Heart left ventricle (tissue), 16 donors: ENCODE measurements at regions not wholly inside any gene's neighbourhood (a gene's known extent, or its start where the extent isn't known, plus 50 kb on each side); places are given as distances from the start of the nearest gene placed in this dataset.

Experiments used
- ATAC-seq, 4 donors: fragments of 200-7000 bp; cut with Tn5 transposase; one replicate each; pipeline ENCODE4 v1.9.1; 2020 to 2022; ENCODE audit warnings: moderate library complexity in 4 of 4, mild to moderate bottlenecking in 3 of 4, moderate number of reproducible peaks in 1 of 4
- DNase-seq, 5 donors: peaks; one replicate each; pipeline ENCODE4 v3.0.0-alpha.2; 2020
- H3K27ac ChIP-seq, 12 donors: fragments of 200-600 bp; sonication (generic) in 4 of 12; one replicate each; pipeline versions ENCODE4 v1.5.0 to v1.8.0; 2016 to 2022; ENCODE audit warnings: mild to moderate bottlenecking in 2 of 12
- H3K27me3 ChIP-seq, 9 donors: fragments of 200-600 bp; sonication (generic) in 2 of 9; one replicate each; pipeline versions ENCODE4 v1.5.1 to v1.8.0; 2016 to 2022; ENCODE audit warnings: mild to moderate bottlenecking in 3 of 9
- H3K36me3 ChIP-seq, 9 donors: fragments of 200-600 bp; sonication (generic) in 2 of 9; one replicate each; pipeline versions ENCODE4 v1.5.0 to v1.8.0; 2018 to 2022; ENCODE audit warnings: mild to moderate bottlenecking in 2 of 9
- H3K4me1 ChIP-seq, 12 donors: fragments of 200-600 bp; sonication (generic) in 4 of 12; one replicate each; pipeline versions ENCODE4 v1.5.0 to v1.8.0; 2016 to 2022; ENCODE audit warnings: mild to moderate bottlenecking in 3 of 12
- H3K4me3 ChIP-seq, 12 donors: fragments of 200-600 bp; sonication (generic) in 4 of 12; one replicate each; pipeline versions ENCODE4 v1.5.0 to v1.8.0; 2017 to 2022; ENCODE audit warnings: mild to moderate bottlenecking in 9 of 12, moderate library complexity in 4 of 12
- H3K9me3 ChIP-seq, 12 donors: fragments of 200-600 bp; sonication (generic) in 4 of 12; one replicate each; pipeline versions ENCODE4 v1.5.0 to v1.8.0; 2016 to 2022; ENCODE audit warnings: mild to moderate bottlenecking in 1 of 12
- POLR2A ChIP-seq, 2 donors: fragments of 450-650 bp; IDR thresholded peaks; one replicate each; pipeline ENCODE4 v1.6.1; 2017; ENCODE audit warnings: antibody characterized with exemption in 2 of 2, mild to moderate bottlenecking in 2 of 2, moderate library complexity in 2 of 2
- WGBS, 4 donors: extraction: QIAGEN DNeasy Blood & Tissue Kit in 2 of 4; methylation state at CpG; one replicate each; pipeline versions ENCODE4 v1.1.5 to v1.1.7; 2013 to 2018; 5-methylcytosine and 5-hydroxymethylcytosine counted together
- intact Hi-C, 10 donors: fragments of 100-400 bp; cut with DNase I; formaldehyde crosslinking; loops; one replicate each; pipeline versions ENCODE4 v1.11.1 to v1.14.2; 2022
- TF ChIP-seq, protein P1 (sequence below), 12 donors: fragments of 200-600 bp; sonication (generic) in 4 of 12; IDR thresholded peaks; one replicate each; pipeline versions ENCODE4 v1.5.0 to v1.8.0; 2018 to 2022; ENCODE audit warnings: antibody characterized with exemption in 12 of 12, mild to moderate bottlenecking in 5 of 12
- donor health status: ischemic (EF 13 %, LVEDD 7.1; RV severe dilation, severe dysfunction).
- donor health status: healthy with polysubstance abuse.
- donor health status: DM: no; HTN: yes; CAD: no.
- donor health status: DM: no; HTN: no; CAD: no.
- donor health status: ischemic (EF 25% LVEDD 6.9; RV normal size, moderate dysfunction).
- donor health status: ischemic (EF 25% LVEDD 5.7; RV mildly dilated, moderate dysfunction).
- donor health status: healthy.
- donor health status: DM: yes; HTN: yes; CAD: no.
- donor health status: ischemic (EF 35%, LVEDD 5.7; RV mildly dilated, moderate dysfunction).
- donor health status: nonischemic (EF 11% LVEDD 7.7; RV severe dilation, severe dysfunction).
- donor health status: DM: yes; HTN: yes; CAD: no.
- donor health status: PGD.
- donor health status: ischemic (EF 29% LVEDD 5.4; RV normal size, mild dysfunction).
- donor health status: nonischemic (EF 23%, LVEDD 6.1; RV moderate dilation, normal function).

DNA sequence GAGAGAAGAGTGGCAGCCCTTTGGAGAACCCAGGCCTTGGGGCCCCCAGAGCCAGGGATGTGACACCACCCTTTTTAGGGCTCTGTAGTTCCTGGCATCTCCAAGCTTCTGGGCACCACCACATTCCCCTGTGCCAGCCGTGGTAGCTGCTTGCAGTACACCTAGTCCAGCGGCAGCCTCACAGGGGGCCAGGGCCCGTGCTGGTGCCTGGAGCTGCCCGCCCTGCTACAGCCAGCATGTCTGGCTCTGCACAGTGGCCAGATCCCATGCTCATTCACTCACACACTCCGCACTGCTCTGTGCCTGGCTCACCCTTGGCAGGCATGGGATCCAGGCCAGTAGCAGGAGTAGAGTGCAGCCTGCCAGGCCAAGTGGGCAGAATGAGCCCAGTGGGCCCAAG is 351.6 kb upstream of the TMCO5A start:
- Histone ChIP-seq H3K4me3 (no peak overlapping the region), H3K36me3 (no peaks in the 10 kb centered on the region), H3K27ac (no peak overlapping the region), H3K27me3 (no peaks in the 10 kb centered on the region), H3K4me1 (no peaks in the 10 kb centered on the region), H3K9me3 (peaks cover 0 to 20% (median 10%) of the 10 kb centered on the region in 12 donors)
- intact Hi-C loops, result no loop called here
- no peak for ATAC-seq
- TF ChIP-seq POLR2A (IDR thresholded peaks at IDR 0.05), result no peak
- TF ChIP-seq, protein P1, sequence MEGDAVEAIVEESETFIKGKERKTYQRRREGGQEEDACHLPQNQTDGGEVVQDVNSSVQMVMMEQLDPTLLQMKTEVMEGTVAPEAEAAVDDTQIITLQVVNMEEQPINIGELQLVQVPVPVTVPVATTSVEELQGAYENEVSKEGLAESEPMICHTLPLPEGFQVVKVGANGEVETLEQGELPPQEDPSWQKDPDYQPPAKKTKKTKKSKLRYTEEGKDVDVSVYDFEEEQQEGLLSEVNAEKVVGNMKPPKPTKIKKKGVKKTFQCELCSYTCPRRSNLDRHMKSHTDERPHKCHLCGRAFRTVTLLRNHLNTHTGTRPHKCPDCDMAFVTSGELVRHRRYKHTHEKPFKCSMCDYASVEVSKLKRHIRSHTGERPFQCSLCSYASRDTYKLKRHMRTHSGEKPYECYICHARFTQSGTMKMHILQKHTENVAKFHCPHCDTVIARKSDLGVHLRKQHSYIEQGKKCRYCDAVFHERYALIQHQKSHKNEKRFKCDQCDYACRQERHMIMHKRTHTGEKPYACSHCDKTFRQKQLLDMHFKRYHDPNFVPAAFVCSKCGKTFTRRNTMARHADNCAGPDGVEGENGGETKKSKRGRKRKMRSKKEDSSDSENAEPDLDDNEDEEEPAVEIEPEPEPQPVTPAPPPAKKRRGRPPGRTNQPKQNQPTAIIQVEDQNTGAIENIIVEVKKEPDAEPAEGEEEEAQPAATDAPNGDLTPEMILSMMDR (IDR thresholded peaks at IDR 0.05), result no peak
- WGBS, 4 donors, result 86 to 96% (median 95%) methylated on average over 4 to 5 of the region's 5 CpGs; no CpG with 5 or more reads in 1 of the 4 donors
- DNase-seq, result no peak

DNA sequence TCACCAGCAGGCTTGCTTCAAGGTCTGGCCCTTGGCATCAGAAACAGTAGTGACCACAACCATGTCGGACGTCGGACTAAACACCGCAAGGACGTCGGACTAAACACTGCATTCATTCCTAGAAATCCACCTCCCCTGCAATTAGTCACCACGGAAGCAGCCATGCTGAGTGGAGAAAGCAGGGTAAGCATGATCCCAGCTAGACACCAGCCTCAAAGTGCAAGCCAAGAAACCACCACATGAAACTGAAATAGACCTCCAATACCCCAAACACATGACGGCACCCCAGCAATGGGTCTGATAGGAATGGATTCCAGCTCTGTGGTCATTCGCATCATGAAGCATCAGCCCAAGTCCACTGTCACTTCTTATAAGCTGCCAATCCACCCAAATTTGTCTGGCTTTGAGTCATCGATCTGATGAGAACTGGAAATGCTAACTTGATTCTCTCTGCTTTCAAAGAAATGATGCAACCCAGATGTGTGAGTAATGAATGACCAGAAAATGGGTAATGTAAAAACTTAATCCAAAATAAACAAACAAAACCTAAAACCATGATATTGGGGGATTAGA is 348.3 kb upstream of the TMCO5A start:
- Histone ChIP-seq H3K27me3 (no peaks in the 10 kb centered on the region), H3K9me3 (peaks cover 0 to 20% (median 10%) of the 10 kb centered on the region in 12 donors), H3K27ac (no peak overlapping the region), H3K4me3 (no peak overlapping the region), H3K36me3 (no peaks in the 10 kb centered on the region), H3K4me1 (no peaks in the 10 kb centered on the region)
- ATAC-seq (no peak), DNase-seq (no peak)
- intact Hi-C loops, result no loop called here
- 63 to 79% (median 76%) methylated on average over 10 of the region's 10 CpGs for WGBS, 4 donors
- no peak for TF ChIP-seq POLR2A (IDR thresholded peaks at IDR 0.05)

DNA sequence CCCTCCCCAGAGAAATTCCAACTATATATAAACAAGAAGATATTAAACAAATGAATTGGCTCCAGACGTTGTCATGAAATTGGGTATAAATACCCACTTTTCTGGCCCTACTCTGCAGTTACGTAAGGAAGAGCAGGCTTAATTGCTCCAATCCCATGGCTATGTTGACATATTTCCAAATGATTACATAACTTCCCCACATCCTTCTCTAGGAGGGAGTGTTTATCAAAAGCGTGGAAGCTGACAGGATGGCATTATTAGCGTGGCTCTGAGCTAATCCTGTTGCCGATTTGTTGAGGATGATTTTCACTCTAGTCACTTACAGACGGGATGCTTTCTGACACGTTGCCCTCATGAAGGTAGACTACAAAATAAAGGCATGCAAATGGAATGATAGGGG is 347.5 kb upstream of the TMCO5A start:
- Histone ChIP-seq H3K27me3 (no peaks in the 10 kb centered on the region), H3K36me3 (no peaks in the 10 kb centered on the region), H3K27ac (no peak overlapping the region), H3K4me1 (no peaks in the 10 kb centered on the region), H3K4me3 (no peak overlapping the region), H3K9me3 (peaks cover 0 to 14% (median 10%) of the 10 kb centered on the region in 12 donors)
- intact Hi-C loops, result no loop called here
- no peak for ATAC-seq
- 28 to 59% (median 45%) methylated on average over 7 of the region's 7 CpGs for WGBS, 4 donors
- no peak for TF ChIP-seq POLR2A (IDR thresholded peaks at IDR 0.05)
- TF ChIP-seq, protein P1 (IDR thresholded peaks at IDR 0.05), result no peak
- no peak for DNase-seq

DNA sequence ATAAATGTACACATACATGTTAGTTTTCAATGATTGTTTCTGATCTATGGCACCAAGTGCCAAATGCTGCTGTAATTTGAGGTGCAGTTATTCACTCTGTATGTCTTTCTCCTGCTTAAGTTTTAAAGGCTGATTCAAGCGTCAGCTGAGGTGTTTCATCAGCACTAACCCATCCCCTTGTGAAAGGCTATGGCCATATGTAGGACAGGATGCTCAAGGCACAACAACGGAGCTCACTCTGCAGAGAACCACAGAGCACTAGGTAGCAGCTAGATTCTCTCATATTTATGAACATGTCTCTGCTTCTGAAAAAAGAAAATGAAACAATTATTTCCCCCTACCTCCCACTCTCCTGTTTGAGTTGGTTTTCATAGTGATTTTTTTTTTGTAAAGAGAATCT is 340.0 kb upstream of the TMCO5A start:
- TF ChIP-seq, protein P1 (IDR thresholded peaks at IDR 0.05), result no peak
- TF ChIP-seq POLR2A (IDR thresholded peaks at IDR 0.05), result no peak
- H3K36me3 ChIP-seq, result no peaks in the 10 kb centered on the region
- peaks cover 0 to 3% (median 0%) of the 10 kb centered on the region in 9 donors for H3K27me3 ChIP-seq
- 59 to 69% (median 65%) methylated on average over 2 of the region's 2 CpGs for WGBS, 4 donors
- H3K4me1 ChIP-seq, result no peaks in the 10 kb centered on the region
- DNase-seq, result no peak
- intact Hi-C loops, result no loop called here
- H3K4me3 ChIP-seq, result no peak overlapping the region
- no peak for ATAC-seq
- H3K27ac ChIP-seq, result no peak overlapping the region
- H3K9me3 ChIP-seq, result no peaks in the 10 kb centered on the region

DNA sequence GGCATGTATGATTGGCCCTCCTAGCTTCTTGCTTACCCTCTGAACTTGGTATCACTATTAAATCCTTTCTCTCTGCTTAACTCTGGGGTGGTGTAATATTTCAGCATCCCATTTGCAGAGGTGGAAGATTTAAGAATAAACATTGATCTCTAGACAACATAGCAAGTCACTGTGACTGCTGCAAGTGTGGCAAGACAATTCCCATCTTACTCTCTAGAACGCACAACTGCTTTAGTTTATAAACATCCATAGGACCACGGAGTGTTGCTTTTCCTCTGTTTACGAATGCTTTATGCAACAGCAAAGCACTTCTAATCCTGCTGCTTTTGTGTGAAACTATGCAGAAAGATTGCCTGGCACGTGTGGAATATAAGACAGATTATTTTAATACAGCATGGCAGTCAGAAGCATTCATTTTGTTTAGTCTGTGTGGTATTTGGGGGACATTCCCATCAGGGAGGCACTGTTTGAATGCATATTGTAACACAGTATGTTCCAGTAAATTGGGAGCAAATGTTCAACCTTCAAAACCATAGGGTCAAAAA is 338.9 kb upstream of the TMCO5A start:
- Histone ChIP-seq H3K4me1 (no peaks in the 10 kb centered on the region), H3K9me3 (no peaks in the 10 kb centered on the region), H3K36me3 (no peaks in the 10 kb centered on the region), H3K4me3 (no peak overlapping the region), H3K27me3 (peaks cover 0 to 3% (median 0%) of the 10 kb centered on the region in 9 donors), H3K27ac (no peak overlapping the region)
- 61 to 82% (median 77%) methylated on average over 4 of the region's 4 CpGs for WGBS, 4 donors
- intact Hi-C loops, result no loop called here
- no peak for TF ChIP-seq POLR2A (IDR thresholded peaks at IDR 0.05)
- TF ChIP-seq, protein P1 (IDR thresholded peaks at IDR 0.05), result no peak
- DNase-seq (no peak), ATAC-seq (no peak)
